Prostate gland (tissue), 2 donors: ENCODE measurements at regions not wholly inside any gene's neighbourhood (a gene's known extent, or its start where the extent isn't known, plus 50 kb on each side); places are given as distances from the start of the nearest gene placed in this dataset.

Source experiments
- DNase-seq: peaks from one replicate; pipeline ENCODE4 v3.0.0-alpha.2; 2019; ENCODE audit warnings: low spot score
- H3K27ac ChIP-seq, 2 donors: fragments of 200-600 bp; sonication (generic); 2 replicates each; pipeline ENCODE4 v1.5.1; 2017 to 2019
- H3K27me3 ChIP-seq: fragments of 200-600 bp; sonication (generic); replicated peaks from 2 replicates; pipeline ENCODE4 v1.5.1; 2019; ENCODE audit not compliant: insufficient read depth
- H3K36me3 ChIP-seq, 2 donors: fragments of 200-600 bp; sonication (generic); 1 replicate in 1 of 2; 2 replicates in 1 of 2; pipeline versions ENCODE4 v1.5.1 to v1.8.1; 2017 to 2019
- H3K4me1 ChIP-seq: fragments of 200-600 bp; sonication (generic); replicated peaks from 2 replicates; pipeline ENCODE4 v1.5.1; 2019
- H3K4me3 ChIP-seq, 2 donors: fragments of 200-600 bp; sonication (generic); 2 replicates each; pipeline ENCODE4 v1.5.1; 2017 to 2019
- H3K9me3 ChIP-seq: fragments of 200-600 bp; sonication (generic); 2 replicates; pipeline ENCODE4 v1.5.1; 2017
- CTCF ChIP-seq, 4 experiments: fragments of 200-600 bp in 2 of 4; fragments of 450-650 bp in 2 of 4; sonication (generic) in 2 of 4; IDR thresholded peaks; 1 replicate in 3 of 4; 2 replicates in 1 of 4; pipeline ENCODE4 v1.5.1; 2016 to 2019; ENCODE audit warnings: antibody characterized with exemption in 4 of 4, mild to moderate bottlenecking in 2 of 4, moderate library complexity in 2 of 4
- POLR2A ChIP-seq: fragments of 450-650 bp; IDR thresholded peaks from one replicate; pipeline ENCODE4 v1.6.1; 2016; ENCODE audit warnings: antibody characterized with exemption, mild to moderate bottlenecking
- POLR2AphosphoS5 ChIP-seq: sonication (generic); formaldehyde crosslinking; IDR thresholded peaks from one replicate; pipeline ENCODE4 v1.6.1; 2017; ENCODE audit warnings: antibody characterized with exemption
- WGBS: methylation state at CpG from one replicate; pipeline ENCODE4 v1.1.5; 2018; 5-methylcytosine and 5-hydroxymethylcytosine counted together
- intact Hi-C: fragments of 100-400 bp; cut with DNase I; formaldehyde crosslinking; loops from one replicate; pipeline ENCODE4 v1.14.2; 2022

GRCh38 chr12:24328261-24328660 lies 378.8 kb upstream of the SOX5 start:
- no peak for DNase-seq
- Histone ChIP-seq H3K27ac (no peak overlapping the region), H3K27me3 (no peaks in the 10 kb centered on the region), H3K4me3 (no peak overlapping the region), H3K9me3 (no peaks in the 10 kb centered on the region), H3K4me1 (no peaks in the 10 kb centered on the region), H3K36me3 (no peaks in the 10 kb centered on the region)
- intact Hi-C loops, result no loop called here
- TF ChIP-seq CTCF (IDR thresholded peaks at IDR 0.05) (no peak), POLR2AphosphoS5 (no peak), POLR2A (no peak)

- Histone ChIP-seq H3K4me1 (no peaks in the 10 kb centered on the region), H3K27me3 (no peaks in the 10 kb centered on the region), H3K9me3 (no peaks in the 10 kb centered on the region), H3K27ac (no peak overlapping the region), H3K36me3 (no peaks in the 10 kb centered on the region), H3K4me3 (no peak overlapping the region)
- WGBS, result 83% methylated on average over 3 of the region's 3 CpGs
- TF ChIP-seq POLR2AphosphoS5 (no peak), POLR2A (no peak), CTCF (IDR thresholded peaks at IDR 0.05) (no peak)
- intact Hi-C loops, result no loop called here
- no peak for DNase-seq
Measured at GRCh38 chr12:24325331-24325730, 375.9 kb upstream of the SOX5 start.

- DNase-seq, result no peak
- intact Hi-C loops, result no loop called here
- Histone ChIP-seq H3K36me3 (no peaks in the 10 kb centered on the region), H3K27ac (no peak overlapping the region), H3K4me1 (no peaks in the 10 kb centered on the region), H3K4me3 (no peak overlapping the region), H3K9me3 (no peaks in the 10 kb centered on the region), H3K27me3 (no peaks in the 10 kb centered on the region)
- WGBS, result 79% methylated on average over 6 of the region's 6 CpGs
- no peak for TF ChIP-seq POLR2A
- no peak for TF ChIP-seq POLR2AphosphoS5
- TF ChIP-seq CTCF (IDR thresholded peaks at IDR 0.05), result no peak
Measured at GRCh38 chr12:24307716-24308335, 358.4 kb upstream of the SOX5 start.

- no peak for DNase-seq
- no peaks in the 10 kb centered on the region for H3K36me3 ChIP-seq
- intact Hi-C loops, result no loop called here
- no peaks in the 10 kb centered on the region for H3K9me3 ChIP-seq
- no peaks in the 10 kb centered on the region for H3K4me1 ChIP-seq
- 92% methylated on average over 2 of the region's 3 CpGs for WGBS
- H3K4me3 ChIP-seq, result no peak overlapping the region
- TF ChIP-seq CTCF (IDR thresholded peaks at IDR 0.05) (no peak), POLR2A (no peak), POLR2AphosphoS5 (no peak)
- no peak overlapping the region for H3K27ac ChIP-seq
- H3K27me3 ChIP-seq, result no peaks in the 10 kb centered on the region
Measured at GRCh38 chr12:24307153-24307552, 357.7 kb upstream of the SOX5 start.

- H3K27me3 ChIP-seq, result no peaks in the 10 kb centered on the region
- 65% methylated on average over 6 of the region's 6 CpGs for WGBS
- H3K4me1 ChIP-seq, result no peaks in the 10 kb centered on the region
- no peaks in the 10 kb centered on the region for H3K36me3 ChIP-seq
- H3K27ac ChIP-seq, result no peak overlapping the region
- no peaks in the 10 kb centered on the region for H3K9me3 ChIP-seq
- H3K4me3 ChIP-seq, result no peak overlapping the region
- TF ChIP-seq POLR2AphosphoS5, result no peak
- no peak for TF ChIP-seq POLR2A
- TF ChIP-seq CTCF (IDR thresholded peaks at IDR 0.05), result no peak
- no peak for DNase-seq
- intact Hi-C loops, result no loop called here
Measured at GRCh38 chr12:24306001-24306400, 356.5 kb upstream of the SOX5 start.
